ENCODE measurements at regions not wholly inside any gene's neighbourhood (a gene's known extent, or its start where the extent isn't known, plus 50 kb on each side); places are given as distances from the start of the nearest gene placed in this dataset.

DNA sequence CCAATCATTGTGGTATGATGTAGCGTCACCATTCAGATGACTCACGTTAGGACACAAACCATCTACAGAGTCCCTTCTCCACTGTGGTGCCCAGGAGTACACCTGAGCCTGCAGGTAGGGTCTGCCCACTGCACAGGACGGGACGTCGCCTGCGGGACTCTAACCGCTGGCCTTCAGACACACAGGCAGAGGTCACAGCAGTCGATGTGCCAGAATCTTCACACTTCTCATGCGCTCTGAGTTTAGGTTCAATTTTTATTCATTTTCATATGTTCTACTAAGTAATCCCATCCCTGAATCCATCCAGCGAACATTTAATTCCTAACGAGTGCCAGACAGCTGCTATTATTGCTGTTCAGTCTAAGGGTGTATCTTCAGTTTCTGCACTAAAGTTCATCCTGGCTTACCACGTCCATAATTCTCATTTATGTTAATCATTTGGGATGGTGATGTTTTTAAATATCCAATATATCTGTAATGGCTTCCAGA, 73.3 kb downstream of the CXCL12 start:
- Histone ChIP-seq H3K9ac (ENCODE audit: low read length) (no peak overlapping the region), H3K4me3 (ENCODE audit: low read length) (no peak overlapping the region), H3K9me3 (ENCODE audit: control insufficient read depth, low read length) (no peaks in the 10 kb centered on the region), H3K27me3 (ENCODE audit: control insufficient read depth, insufficient read depth, low read length) (peaks cover 14% of the 10 kb centered on the region), H3K36me3 (ENCODE audit: control insufficient read depth, insufficient read depth, low read length) (no peaks in the 10 kb centered on the region), H3K4me1 (ENCODE audit: control insufficient read depth, insufficient read depth, low read length) (peaks cover 7% of the 10 kb centered on the region)

GRCh38 chr10:44310762-44311562, 73.9 kb downstream of the CXCL12 start:
- Histone ChIP-seq H3K9me3 (ENCODE audit: control insufficient read depth, low read length) (no peaks in the 10 kb centered on the region), H3K4me3 (ENCODE audit: low read length) (no peak overlapping the region), H3K4me1 (ENCODE audit: control insufficient read depth, insufficient read depth, low read length) (peaks cover 7% of the 10 kb centered on the region), H3K9ac (ENCODE audit: low read length) (no peak overlapping the region), H3K36me3 (ENCODE audit: control insufficient read depth, insufficient read depth, low read length) (no peaks in the 10 kb centered on the region), H3K27me3 (ENCODE audit: control insufficient read depth, insufficient read depth, low read length) (peaks cover 14% of the 10 kb centered on the region)

GRCh38 chr10:44309939-44310761, 74.7 kb downstream of the CXCL12 start:
- Histone ChIP-seq H3K36me3 (ENCODE audit: control insufficient read depth, insufficient read depth, low read length) (no peaks in the 10 kb centered on the region), H3K9ac (ENCODE audit: low read length) (no peak overlapping the region), H3K4me1 (ENCODE audit: control insufficient read depth, insufficient read depth, low read length) (peaks cover 7% of the 10 kb centered on the region), H3K9me3 (ENCODE audit: control insufficient read depth, low read length) (no peaks in the 10 kb centered on the region), H3K4me3 (ENCODE audit: low read length) (no peak overlapping the region), H3K27me3 (ENCODE audit: control insufficient read depth, insufficient read depth, low read length) (peaks cover 14% of the 10 kb centered on the region)

- peaks cover 14% of the 10 kb centered on the region for H3K27me3 ChIP-seq (ENCODE audit: control insufficient read depth, insufficient read depth, low read length)
- no peak overlapping the region for H3K9ac ChIP-seq (ENCODE audit: low read length)
- H3K4me3 ChIP-seq (ENCODE audit: low read length) = no peak overlapping the region
- peaks cover 7% of the 10 kb centered on the region for H3K4me1 ChIP-seq (ENCODE audit: control insufficient read depth, insufficient read depth, low read length)
- no peaks in the 10 kb centered on the region for H3K9me3 ChIP-seq (ENCODE audit: control insufficient read depth, low read length)
- H3K36me3 ChIP-seq (ENCODE audit: control insufficient read depth, insufficient read depth, low read length) = no peaks in the 10 kb centered on the region
These were observed 75.5 kb downstream of the CXCL12 start for GRCh38 chr10:44309361-44309760.

GRCh38 chr10:44308935-44309334, 76.0 kb downstream of the CXCL12 start:
- peaks cover 7% of the 10 kb centered on the region for H3K4me1 ChIP-seq (ENCODE audit: control insufficient read depth, insufficient read depth, low read length)
- no peak overlapping the region for H3K4me3 ChIP-seq (ENCODE audit: low read length)
- H3K27me3 ChIP-seq (ENCODE audit: control insufficient read depth, insufficient read depth, low read length) = peaks cover 14% of the 10 kb centered on the region

GRCh38 chr10:44307691-44308090, 77.2 kb downstream of the CXCL12 start:
- Histone ChIP-seq H3K9ac (ENCODE audit: low read length) (no peak overlapping the region), H3K4me1 (ENCODE audit: control insufficient read depth, insufficient read depth, low read length) (peaks cover 7% of the 10 kb centered on the region), H3K27me3 (ENCODE audit: control insufficient read depth, insufficient read depth, low read length) (peaks cover 14% of the 10 kb centered on the region), H3K36me3 (ENCODE audit: control insufficient read depth, insufficient read depth, low read length) (no peaks in the 10 kb centered on the region), H3K4me3 (ENCODE audit: low read length) (no peak overlapping the region), H3K9me3 (ENCODE audit: control insufficient read depth, low read length) (no peaks in the 10 kb centered on the region)

More at GRCh38 chr10:44308935-44309334, 76.0 kb downstream of the CXCL12 start:
- no peak overlapping the region for H3K9ac ChIP-seq (ENCODE audit: low read length)
- no peaks in the 10 kb centered on the region for H3K36me3 ChIP-seq (ENCODE audit: control insufficient read depth, insufficient read depth, low read length)
- H3K9me3 ChIP-seq (ENCODE audit: control insufficient read depth, low read length) = no peaks in the 10 kb centered on the region

GRCh38 chr10:44306762-44307161, 78.1 kb downstream of the CXCL12 start:
- no peak overlapping the region for H3K9ac ChIP-seq (ENCODE audit: low read length)

GRCh38 chr10:44306147-44306710, 78.7 kb downstream of the CXCL12 start:
- Histone ChIP-seq H3K9ac (ENCODE audit: low read length) (no peak overlapping the region), H3K4me3 (ENCODE audit: low read length) (no peak overlapping the region), H3K4me1 (ENCODE audit: control insufficient read depth, insufficient read depth, low read length) (peaks cover 11% of the 10 kb centered on the region), H3K27me3 (ENCODE audit: control insufficient read depth, insufficient read depth, low read length) (peaks cover 5% of the 10 kb centered on the region), H3K9me3 (ENCODE audit: control insufficient read depth, low read length) (no peaks in the 10 kb centered on the region), H3K36me3 (ENCODE audit: control insufficient read depth, insufficient read depth, low read length) (no peaks in the 10 kb centered on the region)

More at GRCh38 chr10:44306762-44307161, 78.1 kb downstream of the CXCL12 start:
- H3K36me3 ChIP-seq (ENCODE audit: control insufficient read depth, insufficient read depth, low read length) = no peaks in the 10 kb centered on the region
- peaks cover 8% of the 10 kb centered on the region for H3K4me1 ChIP-seq (ENCODE audit: control insufficient read depth, insufficient read depth, low read length)
- H3K4me3 ChIP-seq (ENCODE audit: low read length) = no peak overlapping the region
- H3K27me3 ChIP-seq (ENCODE audit: control insufficient read depth, insufficient read depth, low read length) = peaks cover 10% of the 10 kb centered on the region
- H3K9me3 ChIP-seq (ENCODE audit: control insufficient read depth, low read length) = no peaks in the 10 kb centered on the region

- Histone ChIP-seq H3K4me3 (ENCODE audit: low read length) (no peak overlapping the region), H3K9me3 (ENCODE audit: control insufficient read depth, low read length) (no peaks in the 10 kb centered on the region), H3K27me3 (ENCODE audit: control insufficient read depth, insufficient read depth, low read length) (no peaks in the 10 kb centered on the region), H3K4me1 (ENCODE audit: control insufficient read depth, insufficient read depth, low read length) (peaks cover 9% of the 10 kb centered on the region), H3K9ac (ENCODE audit: low read length) (no peak overlapping the region), H3K36me3 (ENCODE audit: control insufficient read depth, insufficient read depth, low read length) (no peaks in the 10 kb centered on the region)
These were observed 83.0 kb downstream of the CXCL12 start for GRCh38 chr10:44301781-44302355.

DNA sequence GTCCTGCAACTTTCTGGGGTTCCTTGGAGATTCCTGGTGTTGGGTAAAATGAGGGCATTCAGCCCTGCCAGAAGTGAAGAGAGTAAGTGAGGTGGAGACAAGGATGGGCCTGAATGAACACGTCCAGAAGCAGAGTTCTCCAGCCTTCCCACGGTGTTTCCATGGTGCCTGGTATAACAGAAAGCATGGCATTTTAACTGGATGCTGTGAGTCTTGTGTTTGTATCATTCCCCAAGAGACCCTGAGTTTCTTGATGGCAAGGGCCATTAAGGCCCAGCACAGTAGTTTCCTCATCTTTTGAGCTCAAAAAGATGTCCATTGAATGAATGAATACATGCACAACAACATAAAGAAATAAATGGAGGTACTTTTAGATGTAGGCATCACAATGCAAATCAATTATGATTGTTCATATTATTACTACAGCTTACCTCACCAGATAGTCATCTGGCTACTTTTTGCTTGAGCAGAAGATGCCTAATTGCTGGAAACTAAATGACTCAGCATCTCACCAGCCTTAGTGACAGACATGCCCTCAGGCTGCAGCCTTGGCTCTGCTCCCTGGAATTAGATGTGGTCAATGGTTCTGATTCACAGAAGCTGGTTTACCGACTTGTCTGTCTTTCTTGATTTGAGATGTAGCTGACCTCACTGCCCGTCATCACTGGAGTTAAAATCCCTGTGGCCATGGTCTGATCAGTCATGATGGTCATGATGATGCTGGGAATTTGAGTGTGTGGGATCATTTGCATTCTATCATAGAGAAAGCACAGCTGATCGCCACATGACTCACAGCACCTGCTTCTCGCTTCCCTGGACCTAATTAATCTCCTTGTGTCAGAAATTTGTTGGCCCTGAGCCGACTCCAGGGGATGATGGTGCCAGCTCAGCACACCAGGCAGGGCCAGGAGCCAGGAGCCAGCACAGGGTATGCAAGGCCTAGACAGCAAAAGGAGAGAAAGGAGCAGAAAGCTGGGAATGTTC, 83.9 kb downstream of the CXCL12 start:
- H3K9me3 ChIP-seq (ENCODE audit: control insufficient read depth, low read length) = no peaks in the 10 kb centered on the region

DNA sequence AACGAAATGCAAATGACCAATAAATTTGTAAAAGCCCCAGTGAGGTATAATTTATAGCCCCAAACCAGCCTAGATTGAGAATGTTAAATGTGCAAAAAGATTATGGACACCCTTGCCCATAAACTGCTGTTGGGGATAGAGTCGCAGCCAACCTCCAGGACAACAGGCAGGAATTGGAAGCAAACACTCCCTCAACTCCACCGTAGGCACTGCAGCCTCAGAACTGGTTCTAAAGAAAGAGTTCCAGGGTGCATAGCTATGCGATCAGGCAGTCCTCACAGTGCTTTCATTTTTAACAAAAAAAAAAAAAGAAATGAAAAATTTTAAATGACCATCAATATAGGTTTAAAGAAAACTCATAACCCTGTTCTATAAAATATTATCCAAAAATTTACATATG, 86.2 kb downstream of the CXCL12 start:
- no peaks in the 10 kb centered on the region for H3K27me3 ChIP-seq (ENCODE audit: control insufficient read depth, insufficient read depth, low read length)
- no peaks in the 10 kb centered on the region for H3K36me3 ChIP-seq (ENCODE audit: control insufficient read depth, insufficient read depth, low read length)
- H3K4me1 ChIP-seq (ENCODE audit: control insufficient read depth, insufficient read depth, low read length) = peaks cover 9% of the 10 kb centered on the region
- H3K4me3 ChIP-seq (ENCODE audit: low read length) = no peak overlapping the region
- no peak overlapping the region for H3K9ac ChIP-seq (ENCODE audit: low read length)
- H3K9me3 ChIP-seq (ENCODE audit: control insufficient read depth, low read length) = no peaks in the 10 kb centered on the region

More for the DNA sequence above, 83.9 kb downstream of the CXCL12 start:
- Histone ChIP-seq H3K36me3 (ENCODE audit: control insufficient read depth, insufficient read depth, low read length) (no peaks in the 10 kb centered on the region), H3K27me3 (ENCODE audit: control insufficient read depth, insufficient read depth, low read length) (no peaks in the 10 kb centered on the region), H3K4me1 (ENCODE audit: control insufficient read depth, insufficient read depth, low read length) (peaks cover 9% of the 10 kb centered on the region), H3K9ac (ENCODE audit: low read length) (no peak overlapping the region), H3K4me3 (ENCODE audit: low read length) (no peak overlapping the region)

Data from mucosa of stomach (tissue), 1 donor.